ENCODE measurements at regions not wholly inside any gene's neighbourhood (a gene's known extent, or its start where the extent isn't known, plus 50 kb on each side); places are given as distances from the start of the nearest gene placed in this dataset.

- DNase-seq, result no peak
These were observed 70.9 kb upstream of the MGMT start for GRCh38 chr10:129396021-129396722.

GRCh38 chr10:129397198-129397974 is 69.7 kb upstream of the MGMT start:
- no peak for DNase-seq

DNA sequence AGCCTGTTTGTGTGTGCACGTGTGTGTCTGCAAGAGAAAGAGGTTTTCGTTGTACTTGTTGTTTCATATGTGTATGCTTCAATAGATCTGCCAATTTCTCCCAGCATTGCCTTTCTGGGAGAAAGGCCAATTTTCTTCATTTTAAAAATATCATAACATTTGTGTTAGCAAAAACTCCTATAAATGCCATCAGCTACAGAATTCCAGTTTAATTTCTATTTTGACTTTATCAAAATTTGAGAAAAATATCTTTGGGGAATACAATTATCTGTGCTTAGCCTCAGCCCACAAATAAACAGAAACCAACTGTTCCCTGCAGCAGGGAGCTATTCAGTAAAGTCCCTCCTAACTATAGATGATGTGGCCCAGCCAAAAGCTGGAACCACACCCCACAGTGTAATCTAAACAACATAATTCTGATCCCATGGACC is 68.3 kb upstream of the MGMT start:
- DNase-seq, result no peak

DNA sequence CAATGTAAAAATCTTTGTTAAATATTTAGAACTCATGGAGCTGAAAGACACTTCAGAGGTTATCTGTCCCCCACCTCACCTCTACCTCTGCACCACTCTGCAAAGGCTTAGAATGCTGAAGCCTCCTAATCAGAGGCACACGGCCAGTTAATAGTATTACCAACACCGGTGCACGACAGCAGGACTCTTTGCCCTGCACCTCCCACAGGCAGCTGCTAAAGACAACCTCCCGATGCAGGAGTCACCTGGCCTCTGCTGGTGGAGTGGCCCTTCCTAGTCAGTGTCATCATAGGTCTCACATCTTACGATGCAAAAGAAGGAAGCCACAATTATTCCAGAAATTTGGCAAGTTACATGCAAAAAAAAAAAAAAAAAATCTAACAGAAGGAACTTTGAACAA is 66.6 kb upstream of the MGMT start:
- DNase-seq, result no peak

- DNase-seq, result no peak
These were observed 64.6 kb upstream of the MGMT start for GRCh38 chr10:129402459-129402858.

DNA sequence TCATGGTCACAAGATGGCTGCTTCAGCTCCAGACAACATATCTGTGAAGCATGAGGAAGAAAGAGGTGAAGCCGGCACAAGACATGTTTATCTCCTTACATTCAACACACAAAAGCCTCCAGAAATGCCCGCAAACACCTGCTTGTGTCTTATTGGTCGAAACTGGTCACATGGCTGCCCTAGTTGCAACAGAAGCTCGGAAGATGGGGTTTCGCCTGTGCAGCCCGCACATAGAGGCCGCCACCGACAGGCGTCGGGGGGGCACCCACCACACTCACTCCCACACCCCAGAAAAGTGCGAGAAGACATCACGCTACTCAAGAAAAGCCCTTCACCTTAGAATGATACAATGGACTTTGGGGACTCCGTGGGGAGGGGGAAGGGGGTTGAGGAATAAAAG is 63.0 kb upstream of the MGMT start:
- no peak for DNase-seq

GRCh38 chr10:129405389-129405788 is 61.7 kb upstream of the MGMT start:
- no peak for DNase-seq

DNA sequence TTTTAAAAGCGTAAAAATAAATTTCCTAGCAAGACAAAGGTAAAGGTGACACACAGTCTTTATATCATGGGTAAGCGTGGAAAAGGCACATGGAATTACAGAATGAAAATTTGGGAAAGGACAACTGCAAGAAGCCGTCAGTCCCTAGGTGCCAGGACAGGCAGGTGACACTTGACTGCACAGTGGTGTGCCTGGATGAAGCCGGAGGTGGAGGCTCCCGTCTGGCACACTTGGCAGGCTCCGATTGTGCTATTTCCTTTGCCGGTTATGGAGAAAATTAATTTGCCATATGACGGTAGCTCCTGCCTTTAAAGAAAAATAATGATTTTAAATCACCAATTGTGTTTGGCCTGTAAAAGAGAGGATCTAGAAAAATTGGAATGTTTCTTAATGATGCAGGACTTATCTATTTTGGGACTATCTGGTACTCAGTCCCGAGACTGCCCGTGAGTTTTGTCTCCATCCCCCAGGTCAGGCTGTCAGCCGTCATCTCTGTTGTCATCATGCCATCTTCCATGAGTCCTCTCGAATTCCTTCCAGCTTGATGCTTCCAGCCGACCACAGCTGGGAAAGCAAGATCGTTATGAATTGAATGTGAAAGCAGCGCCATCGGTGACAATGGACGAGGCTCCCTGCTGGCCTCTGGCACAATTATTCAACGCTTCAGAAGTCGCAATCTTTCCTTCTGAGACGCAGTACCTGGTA is 56.2 kb upstream of the MGMT start:
- no peak for DNase-seq

GRCh38 chr10:129411393-129411705 is 55.7 kb upstream of the MGMT start:
- DNase-seq, result no peak

DNA sequence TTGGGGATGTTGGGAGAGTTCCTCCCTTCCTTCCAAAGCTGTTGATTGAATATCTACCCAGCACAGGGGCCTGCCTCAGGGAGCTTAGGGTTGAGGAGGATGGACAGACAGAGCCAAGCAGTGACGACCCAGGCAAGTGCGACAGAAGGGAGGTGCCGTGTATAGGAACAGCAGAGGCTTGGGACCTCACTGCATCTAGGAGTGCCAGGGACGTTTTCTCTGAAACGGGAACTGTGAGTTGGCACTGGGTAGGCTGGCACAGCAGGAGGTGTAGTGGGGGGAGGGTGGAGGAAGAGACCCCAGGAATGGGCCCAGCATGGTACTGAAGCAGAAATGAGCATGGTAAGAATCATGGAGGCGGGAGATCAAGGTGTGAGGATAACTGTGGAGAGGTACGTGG is 55.3 kb upstream of the MGMT start:
- no peak for DNase-seq

DNA sequence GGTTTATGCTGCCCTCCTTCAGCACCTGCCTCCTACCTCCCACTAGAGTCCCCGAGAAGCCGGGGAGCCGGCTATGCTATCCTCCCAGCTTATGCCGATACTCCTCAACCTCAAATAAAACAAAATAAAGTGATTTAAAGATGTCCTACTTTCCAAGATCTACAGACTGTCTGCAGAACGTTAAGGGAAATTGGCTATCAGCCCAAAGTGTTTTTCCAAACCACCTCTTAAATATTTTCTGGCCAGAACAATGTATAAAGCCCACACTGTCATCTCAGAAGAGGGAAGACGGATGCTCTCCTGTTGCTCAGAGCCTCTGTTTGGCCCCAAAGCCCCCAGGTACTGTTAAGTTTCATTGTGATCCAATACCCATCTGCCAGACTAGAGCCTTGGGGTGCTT is 54.0 kb upstream of the MGMT start:
- no peak for DNase-seq

GRCh38 chr10:129415215-129416140 is 51.6 kb upstream of the MGMT start:
- DNase-seq, result no peak

- no peak for DNase-seq
These were observed 50.9 kb upstream of the MGMT start for GRCh38 chr10:129416155-129416554.

- DNase-seq, result no peak
These were observed 49.9 kb upstream of the MGMT start for GRCh38 chr10:129416956-129417765.

Measured in activated CD4-positive, alpha-beta T cell treated with anti-CD3 and anti-CD28 coated beads, Interleukin-2, Interleukin-6, amounts not matched to agents 100 ng/mL and 50 ng/mL, durations not matched to agents 16 hours and 8 hours (primary cell).